HCT116 (cell line): ENCODE measurements at regions not wholly inside any gene's neighbourhood (a gene's known extent, or its start where the extent isn't known, plus 50 kb on each side); places are given as distances from the start of the nearest gene placed in this dataset.

Experiments used
- ATAC-seq: fragments of 200-7000 bp; cut with Tn5 transposase; 2 replicates; pipeline ENCODE4 v1.9.1; 2020; ENCODE audit warnings: mild to moderate bottlenecking, moderate library complexity
- BruUV-seq: library from RNA; stranded (reverse); fragments of 400-500 nt; replicated peaks from 2 replicates; lab custom pipeline; 2021; lab: Mats Ljungman, UMichigan
- CTCF ChIA-PET: fragments of 300-600 bp; sonication (Branson Sonifier 250); formaldehyde crosslinking; loops from one replicate; lab custom pipeline; 2021; ENCODE audit warnings: antibody characterized with exemption; lab: Charles Lee
- POLR2A ChIA-PET: fragments of 300-600, 350-600 bp; sonication (Branson Sonifier 250); formaldehyde crosslinking; loops from one replicate; lab custom pipeline; 2021; ENCODE audit warnings: antibody characterized with exemption; lab: Charles Lee
- RAD21 ChIA-PET, 2 experiments: fragments of 300-600 bp; sonication (Branson Sonifier 250); formaldehyde crosslinking; loops; one replicate each; lab custom pipeline; 2023; ENCODE audit warnings: low total read pairs in 2 of 2; ENCODE audit not compliant: uncharacterized antibody in 2 of 2, unreplicated experiment in 2 of 2, low non-redundant PET in 1 of 2; lab: Charles Lee
- DNase-seq: peaks from one replicate; pipeline ENCODE4 v3.0.0-alpha.2; 2010; ENCODE audit warnings: low read depth, low spot score
- H2AFZ ChIP-seq: fragments of 200-600 bp; shearing (Covaris generic), sonication (generic); 2 replicates; pipeline ENCODE4 v1.6.1; 2017; ENCODE audit warnings: low read depth, mixed run types, mixed read lengths, antibody characterized with exemption, low read length; ENCODE audit not compliant: poor library complexity, severe bottlenecking
- H3K27ac ChIP-seq: 2 replicates; pipeline ENCODE4 v1.5.1; 2012; ENCODE audit warnings: low read depth, low read length
- H3K27me3 ChIP-seq: fragments of 200-600 bp; sonication (generic); 2 replicates; pipeline ENCODE4 v1.6.1; 2016; ENCODE audit warnings: mixed run types, low read length, mixed read lengths; ENCODE audit not compliant: insufficient read depth
- H3K36me3 ChIP-seq, 2 experiments: fragments of 200-500 bp in 1 of 2; fragments of 200-600 bp in 1 of 2; sonication (Bioruptor generic) in 1 of 2; sonication (generic) in 1 of 2; 2 replicates each; pipeline versions ENCODE4 v1.5.1 to v1.6.1; 2014 to 2016; ENCODE audit warnings: low read length in 2 of 2, inconsistent platforms in 1 of 2, mixed read lengths in 1 of 2, mixed run types in 1 of 2; ENCODE audit not compliant: insufficient read depth in 2 of 2, control insufficient read depth in 1 of 2
- H3K4me1 ChIP-seq, 2 experiments: fragments of 200-600 bp in 1 of 2; sonication (generic) in 1 of 2; 2 replicates each; pipeline versions ENCODE4 v1.5.1 to v1.6.1; 2012 to 2017; ENCODE audit warnings: low read length in 2 of 2, inconsistent platforms in 1 of 2, mild to moderate bottlenecking in 1 of 2, mixed read lengths in 1 of 2, mixed run types in 1 of 2, moderate library complexity in 1 of 2; ENCODE audit not compliant: insufficient read depth in 2 of 2, control insufficient read depth in 1 of 2
- H3K4me2 ChIP-seq: fragments of 200-600 bp; sonication (generic); 2 replicates; pipeline ENCODE4 v1.6.1; 2017; ENCODE audit warnings: mixed run types, low read length, mixed read lengths
- H3K4me3 ChIP-seq, 2 experiments: fragments of 200-600 bp in 1 of 2; sonication (generic) in 1 of 2; replicated peaks in 1 of 2; 2 replicates each; pipeline ENCODE4 v1.5.1; 2011 to 2016; ENCODE audit warnings: low read length in 2 of 2, control low read depth in 1 of 2, low read depth in 1 of 2, mild to moderate bottlenecking in 1 of 2, mixed read lengths in 1 of 2, mixed run types in 1 of 2
- H3K79me2 ChIP-seq: fragments of 200-600 bp; sonication (generic); 2 replicates; pipeline ENCODE4 v1.6.1; 2017; ENCODE audit warnings: mild to moderate bottlenecking, mixed run types, low read length, moderate library complexity, mixed read lengths; ENCODE audit not compliant: insufficient read depth
- H3K9ac ChIP-seq: fragments of 200-600 bp; sonication (generic); 2 replicates; pipeline ENCODE4 v1.6.1; 2016; ENCODE audit warnings: low read length, mixed read lengths
- H3K9me2 ChIP-seq: fragments of 200-600 bp; sonication (generic), shearing (Covaris generic); 2 replicates; pipeline ENCODE4 v1.6.1; 2017; ENCODE audit warnings: mixed run types, mild to moderate bottlenecking, moderate library complexity; ENCODE audit not compliant: insufficient read depth
- H3K9me3 ChIP-seq, 2 experiments: fragments of 200-500 bp in 1 of 2; fragments of 200-600 bp in 1 of 2; sonication (Bioruptor generic) in 1 of 2; sonication (generic) in 1 of 2; 2 replicates each; pipeline ENCODE4 v1.6.1; 2014 to 2017; ENCODE audit warnings: low read length in 2 of 2, mixed read lengths in 2 of 2, inconsistent platforms in 1 of 2, low read depth in 1 of 2, mild to moderate bottlenecking in 1 of 2, mixed run types in 1 of 2, moderate library complexity in 1 of 2; ENCODE audit not compliant: control insufficient read depth in 1 of 2, insufficient read depth in 1 of 2
- H4K20me1 ChIP-seq: fragments of 200-600 bp; sonication (generic), shearing (Covaris generic); 2 replicates; pipeline ENCODE4 v1.6.1; 2017; ENCODE audit warnings: mixed run types, mild to moderate bottlenecking, moderate library complexity; ENCODE audit not compliant: insufficient read depth
- ATF3 ChIP-seq: IDR thresholded peaks from 2 replicates; pipeline ENCODE4 v1.6.1; 2012
- EGR1 ChIP-seq: IDR thresholded peaks from 2 replicates; pipeline ENCODE4 v1.6.1; 2012; ENCODE audit warnings: low read depth
- EZH2 ChIP-seq: fragments of 200-600 bp; sonication (generic); IDR thresholded peaks from 2 replicates; pipeline ENCODE4 v1.6.1; 2017; ENCODE audit warnings: antibody characterized with exemption, mixed run types
- EZH2phosphoT487 ChIP-seq: fragments of 200-600 bp; IDR thresholded peaks from 2 replicates; pipeline ENCODE4 v1.6.1; 2018; ENCODE audit warnings: antibody characterized with exemption, borderline replicate concordance
- JUND ChIP-seq: IDR thresholded peaks from 2 replicates; pipeline ENCODE4 v1.6.1; 2012
- SIN3A ChIP-seq: IDR thresholded peaks from 2 replicates; pipeline ENCODE4 v1.6.1; 2012; ENCODE audit warnings: low read depth
- SRF ChIP-seq: IDR thresholded peaks from 2 replicates; pipeline ENCODE4 v1.6.1; 2012; ENCODE audit warnings: low read depth
- ZBTB33 ChIP-seq: IDR thresholded peaks from 2 replicates; pipeline ENCODE4 v1.6.1; 2011; ENCODE audit warnings: mild to moderate bottlenecking, low read length, moderate library complexity; ENCODE audit not compliant: insufficient replicate concordance; ENCODE audit errors: extremely low read depth
- ZNF274 ChIP-seq: fragments of 200-500 bp; sonication (Bioruptor generic); IDR thresholded peaks from 2 replicates; pipeline ENCODE4 v1.6.1; 2014; ENCODE audit warnings: mild to moderate bottlenecking, low read depth, low read length, inconsistent platforms
- intact Hi-C: fragments of 100-400 bp; cut with micrococcal nuclease; formaldehyde crosslinking; loops from 2 replicates; pipeline ENCODE4 v1.10.0; 2022
- TF ChIP-seq, protein P1 (sequence below): IDR thresholded peaks from 2 replicates; pipeline ENCODE4 v1.6.1; 2012

DNA sequence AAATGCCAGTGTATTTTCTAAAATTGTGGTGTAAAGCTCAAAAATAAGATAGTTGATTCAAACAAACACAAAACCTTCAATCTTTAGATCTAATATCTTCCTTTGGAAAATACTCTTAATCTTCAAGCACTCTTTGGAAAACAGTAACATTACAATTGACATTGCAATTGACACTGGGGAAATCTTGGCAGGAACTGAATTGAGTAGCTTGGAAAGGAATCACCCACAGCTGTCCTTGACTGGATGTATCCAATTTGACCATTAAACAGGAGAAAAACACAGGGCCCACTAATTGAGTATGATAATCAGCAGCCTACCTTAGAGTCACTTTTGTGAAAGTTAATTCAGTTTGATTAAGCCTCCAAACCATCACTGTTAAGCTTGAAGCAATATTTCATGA is 776.7 kb downstream of the DTWD2 start (continued):
- TF ChIP-seq ZBTB33: no peak
- no peak for TF ChIP-seq EZH2
- no peak for TF ChIP-seq ZNF274
- TF ChIP-seq EZH2phosphoT487: no peak
- no peak for TF ChIP-seq ATF3
- TF ChIP-seq, protein P1, sequence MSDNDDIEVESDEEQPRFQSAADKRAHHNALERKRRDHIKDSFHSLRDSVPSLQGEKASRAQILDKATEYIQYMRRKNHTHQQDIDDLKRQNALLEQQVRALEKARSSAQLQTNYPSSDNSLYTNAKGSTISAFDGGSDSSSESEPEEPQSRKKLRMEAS: no peak
- TF ChIP-seq EGR1: no peak
- TF ChIP-seq, all 23 proteins: peak for 0

DNA sequence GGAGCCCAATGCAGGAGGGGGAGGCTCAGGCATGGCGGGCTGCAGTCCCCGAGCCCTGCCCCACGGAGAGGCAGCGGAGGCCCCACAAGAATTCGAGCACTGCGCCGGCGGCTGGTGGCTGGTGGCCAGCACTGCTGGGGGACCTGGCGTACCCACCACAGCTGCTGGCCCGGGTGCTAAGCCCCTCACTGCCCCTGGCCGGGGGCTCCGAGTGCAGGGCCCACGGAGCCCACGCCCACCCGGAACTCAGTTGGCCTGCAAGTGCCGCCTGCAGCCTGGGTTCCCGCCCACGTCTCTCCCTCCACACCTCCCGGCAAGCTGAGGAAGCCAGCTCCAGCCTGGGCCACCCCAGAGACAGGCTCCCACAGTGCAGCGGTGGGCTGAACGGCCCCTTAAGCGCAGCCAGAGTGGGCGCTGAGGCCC is 780.3 kb downstream of the DTWD2 start:
- ATAC-seq (no peak), DNase-seq (no peak)
- intact Hi-C loops: no loop called here
- Histone ChIP-seq H3K4me1 (no peaks in the 10 kb centered on the region), H3K79me2 (no peaks in the 10 kb centered on the region), H4K20me1 (no peaks in the 10 kb centered on the region), H3K4me3 (no peak overlapping the region), H3K4me2 (no peak overlapping the region), H3K9me2 (no peaks in the 10 kb centered on the region), H3K9me3 (no peaks in the 10 kb centered on the region; a peak in 1 of 4 replicates), H3K9ac (no peak overlapping the region), H2AFZ (no peak overlapping the region), H3K36me3 (no peaks in the 10 kb centered on the region), H3K27me3 (no peaks in the 10 kb centered on the region), H3K27ac (no peak overlapping the region)
- RAD21 ChIA-PET: no interaction called here
- CTCF ChIA-PET: no interaction called here
- POLR2A ChIA-PET: no interaction called here
- TF ChIP-seq ZNF274: no peak
- TF ChIP-seq JUND: no peak
- no peak for TF ChIP-seq ATF3
- TF ChIP-seq, protein P1: no peak
- no peak for TF ChIP-seq SRF
- no peak for TF ChIP-seq SIN3A
- BruUV-seq: no TSS peak
